ENCODE measurements at regions not wholly inside any gene's neighbourhood (a gene's known extent, or its start where the extent isn't known, plus 50 kb on each side); places are given as distances from the start of the nearest gene placed in this dataset.

GRCh38 chrX:4741024-4741423 lies 1027.6 kb upstream of the PRKX start:
- Mint-ChIP-seq H3K27me3 (ENCODE audit: low read depth) (no peaks in the 10 kb centered on the region), H3K4me1 (ENCODE audit: low read depth) (no peaks in the 10 kb centered on the region), H3K27ac (ENCODE audit: unreplicated experiment) (no peak overlapping the region), H3K9me3 (ENCODE audit: low read depth) (peaks cover 7% of the 10 kb centered on the region), H3K36me3 (ENCODE audit: low read depth) (no peaks in the 10 kb centered on the region), H3K4me3 (ENCODE audit: unreplicated experiment) (no peak overlapping the region)
- DNase-seq (ENCODE audit: low spot score): no peak
- no peak for TF ChIP-seq CTCF (IDR thresholded peaks at IDR 0.05)

- DNase-seq (ENCODE audit: low spot score): no peak
- no peaks in the 10 kb centered on the region for H3K36me3 Mint-ChIP-seq (ENCODE audit: low read depth)
- H3K4me3 Mint-ChIP-seq (ENCODE audit: unreplicated experiment): no peak overlapping the region
- H3K9me3 Mint-ChIP-seq (ENCODE audit: low read depth): peaks cover 10% of the 10 kb centered on the region
- no peaks in the 10 kb centered on the region for H3K27me3 Mint-ChIP-seq (ENCODE audit: low read depth)
- H3K27ac Mint-ChIP-seq (ENCODE audit: unreplicated experiment): no peak overlapping the region
- TF ChIP-seq CTCF (IDR thresholded peaks at IDR 0.05): no peak
- H3K4me1 Mint-ChIP-seq (ENCODE audit: low read depth): no peaks in the 10 kb centered on the region
Measured at GRCh38 chrX:4735299-4735698, 1021.9 kb upstream of the PRKX start.

GRCh38 chrX:4710618-4711433 lies 997.4 kb upstream of the PRKX start:
- no peak for TF ChIP-seq CTCF (IDR thresholded peaks at IDR 0.05)
- no peaks in the 10 kb centered on the region for H3K27me3 Mint-ChIP-seq (ENCODE audit: low read depth)
- no peak overlapping the region for H3K27ac Mint-ChIP-seq (ENCODE audit: unreplicated experiment)
- DNase-seq (ENCODE audit: low spot score): no peak
- no peaks in the 10 kb centered on the region for H3K36me3 Mint-ChIP-seq (ENCODE audit: low read depth)
- H3K4me3 Mint-ChIP-seq (ENCODE audit: unreplicated experiment): no peak overlapping the region
- peaks cover 25% of the 10 kb centered on the region for H3K9me3 Mint-ChIP-seq (ENCODE audit: low read depth)
- no peaks in the 10 kb centered on the region for H3K4me1 Mint-ChIP-seq (ENCODE audit: low read depth)

GRCh38 chrX:4708970-4709760 lies 995.7 kb upstream of the PRKX start:
- H3K4me3 Mint-ChIP-seq (ENCODE audit: unreplicated experiment): no peak overlapping the region
- H3K4me1 Mint-ChIP-seq (ENCODE audit: low read depth): no peaks in the 10 kb centered on the region
- H3K27me3 Mint-ChIP-seq (ENCODE audit: low read depth): no peaks in the 10 kb centered on the region
- no peaks in the 10 kb centered on the region for H3K36me3 Mint-ChIP-seq (ENCODE audit: low read depth)
- peaks cover 20% of the 10 kb centered on the region for H3K9me3 Mint-ChIP-seq (ENCODE audit: low read depth)
- no peak for DNase-seq (ENCODE audit: low spot score)
- H3K27ac Mint-ChIP-seq (ENCODE audit: unreplicated experiment): no peak overlapping the region
- no peak for TF ChIP-seq CTCF (IDR thresholded peaks at IDR 0.05)

- TF ChIP-seq CTCF (IDR thresholded peaks at IDR 0.05): no peak
- H3K4me3 Mint-ChIP-seq (ENCODE audit: unreplicated experiment): no peak overlapping the region
- no peaks in the 10 kb centered on the region for H3K27me3 Mint-ChIP-seq (ENCODE audit: low read depth)
- DNase-seq (ENCODE audit: low spot score): no peak
- H3K27ac Mint-ChIP-seq (ENCODE audit: unreplicated experiment): no peak overlapping the region
- H3K36me3 Mint-ChIP-seq (ENCODE audit: low read depth): no peaks in the 10 kb centered on the region
- H3K4me1 Mint-ChIP-seq (ENCODE audit: low read depth): no peaks in the 10 kb centered on the region
- H3K9me3 Mint-ChIP-seq (ENCODE audit: low read depth): peaks cover 24% of the 10 kb centered on the region
Measured at GRCh38 chrX:4706961-4707360, 993.5 kb upstream of the PRKX start.
